Heart left ventricle (tissue), 16 donors: ENCODE measurements at regions not wholly inside any gene's neighbourhood (a gene's known extent, or its start where the extent isn't known, plus 50 kb on each side); places are given as distances from the start of the nearest gene placed in this dataset.
A peak's percentile ranks its signal among the peaks of the same experiment; 100 is the strongest.

ENCODE experiments used
- ATAC-seq, 4 donors: fragments of 200-7000 bp; cut with Tn5 transposase; one replicate each; pipeline ENCODE4 v1.9.1; 2020 to 2022; ENCODE audit warnings: moderate library complexity in 4 of 4, mild to moderate bottlenecking in 3 of 4, moderate number of reproducible peaks in 1 of 4
- DNase-seq, 5 donors: peaks; one replicate each; pipeline ENCODE4 v3.0.0-alpha.2; 2020
- H3K27ac ChIP-seq, 12 donors: fragments of 200-600 bp; sonication (generic) in 4 of 12; one replicate each; pipeline versions ENCODE4 v1.5.0 to v1.8.0; 2016 to 2022; ENCODE audit warnings: mild to moderate bottlenecking in 2 of 12
- H3K27me3 ChIP-seq, 9 donors: fragments of 200-600 bp; sonication (generic) in 2 of 9; one replicate each; pipeline versions ENCODE4 v1.5.1 to v1.8.0; 2016 to 2022; ENCODE audit warnings: mild to moderate bottlenecking in 3 of 9
- H3K36me3 ChIP-seq, 9 donors: fragments of 200-600 bp; sonication (generic) in 2 of 9; one replicate each; pipeline versions ENCODE4 v1.5.0 to v1.8.0; 2018 to 2022; ENCODE audit warnings: mild to moderate bottlenecking in 2 of 9
- H3K4me1 ChIP-seq, 12 donors: fragments of 200-600 bp; sonication (generic) in 4 of 12; one replicate each; pipeline versions ENCODE4 v1.5.0 to v1.8.0; 2016 to 2022; ENCODE audit warnings: mild to moderate bottlenecking in 3 of 12
- H3K4me3 ChIP-seq, 12 donors: fragments of 200-600 bp; sonication (generic) in 4 of 12; one replicate each; pipeline versions ENCODE4 v1.5.0 to v1.8.0; 2017 to 2022; ENCODE audit warnings: mild to moderate bottlenecking in 9 of 12, moderate library complexity in 4 of 12
- H3K9me3 ChIP-seq, 12 donors: fragments of 200-600 bp; sonication (generic) in 4 of 12; one replicate each; pipeline versions ENCODE4 v1.5.0 to v1.8.0; 2016 to 2022; ENCODE audit warnings: mild to moderate bottlenecking in 1 of 12
- CTCF ChIP-seq, 12 donors: fragments of 200-600 bp; sonication (generic) in 4 of 12; IDR thresholded peaks; one replicate each; pipeline versions ENCODE4 v1.5.0 to v1.8.0; 2018 to 2022; ENCODE audit warnings: antibody characterized with exemption in 12 of 12, mild to moderate bottlenecking in 5 of 12
- POLR2A ChIP-seq, 2 donors: fragments of 450-650 bp; IDR thresholded peaks; one replicate each; pipeline ENCODE4 v1.6.1; 2017; ENCODE audit warnings: antibody characterized with exemption in 2 of 2, mild to moderate bottlenecking in 2 of 2, moderate library complexity in 2 of 2
- WGBS, 4 donors: extraction: QIAGEN DNeasy Blood & Tissue Kit in 2 of 4; methylation state at CpG; one replicate each; pipeline versions ENCODE4 v1.1.5 to v1.1.7; 2013 to 2018; 5-methylcytosine and 5-hydroxymethylcytosine counted together
- intact Hi-C, 10 donors: fragments of 100-400 bp; cut with DNase I; formaldehyde crosslinking; loops; one replicate each; pipeline versions ENCODE4 v1.11.1 to v1.14.2; 2022
- donor health status: ischemic (EF 13 %, LVEDD 7.1; RV severe dilation, severe dysfunction).
- donor health status: healthy with polysubstance abuse.
- donor health status: DM: no; HTN: yes; CAD: no.
- donor health status: DM: no; HTN: no; CAD: no.
- donor health status: ischemic (EF 25% LVEDD 6.9; RV normal size, moderate dysfunction).
- donor health status: ischemic (EF 25% LVEDD 5.7; RV mildly dilated, moderate dysfunction).
- donor health status: healthy.
- donor health status: DM: yes; HTN: yes; CAD: no.
- donor health status: ischemic (EF 35%, LVEDD 5.7; RV mildly dilated, moderate dysfunction).
- donor health status: nonischemic (EF 11% LVEDD 7.7; RV severe dilation, severe dysfunction).
- donor health status: DM: yes; HTN: yes; CAD: no.
- donor health status: PGD.
- donor health status: ischemic (EF 29% LVEDD 5.4; RV normal size, mild dysfunction).
- donor health status: nonischemic (EF 23%, LVEDD 6.1; RV moderate dilation, normal function).

DNA sequence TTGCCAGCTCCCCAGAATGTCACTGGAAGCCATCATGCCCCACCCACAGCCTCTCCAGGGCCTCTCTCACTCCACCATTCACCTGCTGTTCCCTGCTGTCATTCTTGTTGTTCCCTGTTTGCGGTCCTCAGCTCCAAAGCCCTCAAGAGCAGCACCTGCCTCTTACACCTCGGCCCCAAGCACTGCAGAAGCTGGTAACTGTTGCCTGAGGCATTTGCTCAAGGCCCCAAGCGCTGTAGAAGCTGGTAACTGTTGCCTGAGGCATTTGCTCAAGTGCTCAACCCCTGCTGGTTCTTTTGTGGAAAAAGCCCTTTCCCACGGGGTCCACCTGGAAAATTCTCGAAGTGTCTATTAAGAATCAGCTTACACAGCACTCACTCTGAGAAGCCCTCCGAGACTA lies 78.0 kb downstream of the ARL6IP4 start:
- Histone ChIP-seq H3K4me3 (no peak overlapping the region), H3K27ac (peak overlapping the region in 10 of 12 donors; percentile 50 to 96 (median 70)), H3K9me3 (no peaks in the 10 kb centered on the region), H3K27me3 (no peaks in the 10 kb centered on the region), H3K36me3 (no peaks in the 10 kb centered on the region), H3K4me1 (peaks cover 32 to 75% (median 59%) of the 10 kb centered on the region in 12 donors)
- intact Hi-C loops: no loop called here
- ATAC-seq: no peak
- TF ChIP-seq CTCF (IDR thresholded peaks at IDR 0.05) (no peak), POLR2A (IDR thresholded peaks at IDR 0.05) (no peak)
- 83 to 94% (median 92%) methylated on average over 6 of the region's 6 CpGs for WGBS, 4 donors
- no peak for DNase-seq

- intact Hi-C loops: no loop called here
- Histone ChIP-seq H3K27me3 (no peaks in the 10 kb centered on the region), H3K27ac (peak overlapping the region in 6 of 12 donors; percentile 55 to 85 (median 72)), H3K36me3 (no peaks in the 10 kb centered on the region), H3K9me3 (no peaks in the 10 kb centered on the region), H3K4me1 (peaks cover 24 to 67% (median 51%) of the 10 kb centered on the region in 12 donors), H3K4me3 (no peak overlapping the region)
- no peak for ATAC-seq
- DNase-seq: peak in 1 of 5 donors; percentile 29
- no peak for TF ChIP-seq CTCF (IDR thresholded peaks at IDR 0.05)
- TF ChIP-seq POLR2A (IDR thresholded peaks at IDR 0.05): no peak
- WGBS, 4 donors: 94 to 96% (median 95%) methylated on average over 15 of the region's 15 CpGs
Measured at GRCh38 chr12:123057513-123058265, 77.2 kb downstream of the ARL6IP4 start.

- Histone ChIP-seq H3K9me3 (no peaks in the 10 kb centered on the region), H3K4me3 (no peak overlapping the region), H3K27me3 (no peaks in the 10 kb centered on the region), H3K36me3 (no peaks in the 10 kb centered on the region), H3K27ac (peak overlapping the region in 1 of 12 donors; percentile 45), H3K4me1 (peaks cover 20 to 62% (median 43%) of the 10 kb centered on the region in 12 donors)
- DNase-seq (peak in 1 of 5 donors; percentile 46), ATAC-seq (no peak)
- TF ChIP-seq CTCF (IDR thresholded peaks at IDR 0.05): no peak
- no peak for TF ChIP-seq POLR2A (IDR thresholded peaks at IDR 0.05)
- WGBS, 4 donors: 95 to 97% (median 95%) methylated on average over 6 to 7 of the region's 7 CpGs
- intact Hi-C loops: no loop called here
Measured at GRCh38 chr12:123056709-123057108, 76.2 kb downstream of the ARL6IP4 start.

- Histone ChIP-seq H3K36me3 (no peaks in the 10 kb centered on the region), H3K27me3 (no peaks in the 10 kb centered on the region), H3K4me3 (no peak overlapping the region), H3K9me3 (no peaks in the 10 kb centered on the region), H3K27ac (peak overlapping the region in 5 of 12 donors; percentile 45 to 83 (median 57)), H3K4me1 (peaks cover 16 to 62% (median 43%) of the 10 kb centered on the region in 12 donors)
- intact Hi-C loops: no loop called here
- 71 to 79% (median 78%) methylated on average over 8 of the region's 8 CpGs for whole genome bisulfite sequencing, 4 donors
- no peak for TF ChIP-seq CTCF (IDR thresholded peaks at IDR 0.05)
- no peak for TF ChIP-seq POLR2A (IDR thresholded peaks at IDR 0.05)
- DNase-seq (peak in 1 of 5 donors; percentile 66), ATAC-seq (peak in 3 of 4 donors; percentile 2 to 23 (median 19))
Measured at GRCh38 chr12:123056053-123056452, 75.6 kb downstream of the ARL6IP4 start.
